PC-3 (cell line): ENCODE measurements at regions not wholly inside any gene's neighbourhood (a gene's known extent, or its start where the extent isn't known, plus 50 kb on each side); places are given as distances from the start of the nearest gene placed in this dataset.

Source experiments
- ATAC-seq: fragments of 200-7000 bp; cut with Tn5 transposase; 2 replicates; pipeline ENCODE4 v1.9.1; 2020; ENCODE audit warnings: mild to moderate bottlenecking, moderate library complexity
- BruUV-seq: library from RNA; stranded (reverse); fragments of 400-500 nt; replicated peaks from 2 replicates; lab custom pipeline; 2021; lab: Mats Ljungman, UMichigan
- CTCF ChIA-PET: fragments of 300-600 bp; sonication (Branson Sonifier 250); formaldehyde crosslinking; loops from one replicate; lab custom pipeline; 2022; ENCODE audit warnings: antibody characterized with exemption; lab: Charles Lee
- POLR2A ChIA-PET: fragments of 300-600 bp; sonication (Branson Sonifier 250); formaldehyde crosslinking; loops from one replicate; lab custom pipeline; 2022; ENCODE audit warnings: antibody characterized with exemption; ENCODE audit not compliant: unreplicated experiment; lab: Charles Lee
- DNase-seq: peaks from one replicate; pipeline ENCODE4 v3.0.0-alpha.2; 2015
- H2AFZ ChIP-seq: fragments of 300-600 bp; sonication (generic); 2 replicates; pipeline ENCODE4 v1.6.0; 2016; ENCODE audit warnings: antibody characterized with exemption, low read length
- H3F3A ChIP-seq: fragments of 300-600 bp; sonication (generic); one replicate; pipeline ENCODE4 v1.6.0; 2017; ENCODE audit warnings: antibody characterized with exemption, low read length, control low read depth, mild to moderate bottlenecking; ENCODE audit not compliant: unreplicated experiment
- H3K27ac ChIP-seq: fragments of 300-600 bp; sonication (generic); 2 replicates; pipeline ENCODE4 v1.5.1; 2016; ENCODE audit warnings: mild to moderate bottlenecking, low read length
- H3K27me3 ChIP-seq: fragments of 300-600 bp; sonication (generic); 2 replicates; pipeline ENCODE4 v1.6.1; 2016; ENCODE audit warnings: low read length, mixed read lengths
- H3K36me3 ChIP-seq: fragments of 300-600 bp; sonication (generic); 2 replicates; pipeline ENCODE4 v1.6.1; 2016; ENCODE audit warnings: low read depth, mixed run types, low read length, mixed read lengths
- H3K4me1 ChIP-seq: fragments of 300-600 bp; sonication (generic); 2 replicates; pipeline ENCODE4 v1.5.1; 2016; ENCODE audit warnings: low read length; ENCODE audit not compliant: insufficient read depth
- H3K4me2 ChIP-seq: fragments of 300-600 bp; sonication (generic); 2 replicates; pipeline ENCODE4 v1.6.0; 2016; ENCODE audit warnings: low read length
- H3K4me3 ChIP-seq: fragments of 300-600 bp; sonication (generic); 2 replicates; pipeline ENCODE4 v1.5.1; 2016; ENCODE audit warnings: mild to moderate bottlenecking, low read length, mixed read lengths
- H3K79me2 ChIP-seq: fragments of 300-600 bp; sonication (generic); 2 replicates; pipeline ENCODE4 v1.6.1; 2017; ENCODE audit warnings: low read length, mixed read lengths
- H3K9ac ChIP-seq: fragments of 300-600 bp; sonication (generic); 2 replicates; pipeline ENCODE4 v1.6.0; 2016; ENCODE audit warnings: mild to moderate bottlenecking, low read length
- H3K9me2 ChIP-seq: fragments of 300-600 bp; sonication (generic); replicated peaks from 2 replicates; pipeline ENCODE4 v1.6.1; 2016; ENCODE audit warnings: mixed run types, low read length, mixed read lengths
- H3K9me3 ChIP-seq: fragments of 300-600 bp; sonication (generic); 2 replicates; pipeline ENCODE4 v1.6.1; 2016; ENCODE audit warnings: low read length, mixed read lengths
- H4K20me1 ChIP-seq: fragments of 300-600 bp; sonication (generic); 2 replicates; pipeline ENCODE4 v1.6.1; 2016; ENCODE audit warnings: low read length, mixed read lengths
- CTCF ChIP-seq: fragments of 300-600 bp; sonication (generic); conservative IDR thresholded peaks from 2 replicates; pipeline ENCODE4 v1.5.1; 2017; ENCODE audit warnings: antibody characterized with exemption, low read depth, mild to moderate bottlenecking, low read length
- EZH2 ChIP-seq: fragments of 300-600 bp; sonication (generic); IDR thresholded peaks from one replicate; pipeline ENCODE4 v1.6.1; 2017; ENCODE audit warnings: antibody characterized with exemption, mild to moderate bottlenecking, low read length; ENCODE audit not compliant: unreplicated experiment
- EZH2phosphoT487 ChIP-seq: fragments of 300-600 bp; sonication (generic); IDR thresholded peaks from 2 replicates; pipeline ENCODE4 v1.6.1; 2018; ENCODE audit warnings: mild to moderate bottlenecking, antibody characterized with exemption, low read length, borderline replicate concordance
- intact Hi-C: fragments of 100-400 bp; cut with micrococcal nuclease; formaldehyde crosslinking; loops from 2 replicates; pipeline ENCODE4 v1.9.0; 2023

- Histone ChIP-seq H4K20me1 (no peaks in the 10 kb centered on the region), H3K27me3 (no peaks in the 10 kb centered on the region), H3K9me2 (no peaks in the 10 kb centered on the region), H3K79me2 (no peaks in the 10 kb centered on the region), H3F3A (no peaks in the 10 kb centered on the region), H3K9ac (no peak overlapping the region), H3K36me3 (no peaks in the 10 kb centered on the region), H3K9me3 (no peaks in the 10 kb centered on the region), H2AFZ (no peak overlapping the region), H3K4me1 (no peaks in the 10 kb centered on the region), H3K4me2 (no peak overlapping the region), H3K4me3 (no peak overlapping the region), H3K27ac (no peak overlapping the region)
- CTCF ChIA-PET: interaction anchor here (1.0 kb wide), 1 partner anchor 158 kb away, joined by 5 read pairs; no protein-coding TSS in a partner anchor
- POLR2A ChIA-PET: no interaction called here
- no TSS peak for BruUV-seq
- TF ChIP-seq CTCF (no peak), EZH2 (no peak), EZH2phosphoT487 (no peak)
- no peak for DNase-seq
- intact Hi-C loops: loop anchor here (10.0 kb wide), 1 partner anchor 625 kb away; no protein-coding TSS in a partner anchor
- ATAC-seq: no peak
Observed at GRCh38 chr1:104979651-104980050, 1230.0 kb downstream of the AMY1C start.

GRCh38 chr1:104987210-104987609 is 1237.5 kb downstream of the AMY1C start:
- CTCF ChIA-PET: no interaction called here
- intact Hi-C loops: loop anchor here (10.0 kb wide), 1 partner anchor 618 kb away; no protein-coding TSS in a partner anchor

More at GRCh38 chr1:104987210-104987609, 1237.5 kb downstream of the AMY1C start:
- Histone ChIP-seq H2AFZ (no peak overlapping the region), H3K9me2 (no peaks in the 10 kb centered on the region), H3K27ac (no peak overlapping the region), H3K4me2 (no peak overlapping the region), H3K4me3 (no peak overlapping the region), H3K79me2 (no peaks in the 10 kb centered on the region), H4K20me1 (no peaks in the 10 kb centered on the region), H3F3A (no peaks in the 10 kb centered on the region), H3K4me1 (no peaks in the 10 kb centered on the region), H3K9ac (no peak overlapping the region), H3K9me3 (no peaks in the 10 kb centered on the region), H3K36me3 (no peaks in the 10 kb centered on the region), H3K27me3 (no peaks in the 10 kb centered on the region)
- TF ChIP-seq EZH2: no peak
- TF ChIP-seq CTCF: no peak
- TF ChIP-seq EZH2phosphoT487: no peak
- ATAC-seq: no peak
- BruUV-seq: no TSS peak
- DNase-seq: no peak
- POLR2A ChIA-PET: no interaction called here
